DOHH2 (cell line): ENCODE measurements at regions not wholly inside any gene's neighbourhood (a gene's known extent, or its start where the extent isn't known, plus 50 kb on each side); places are given as distances from the start of the nearest gene placed in this dataset.

Experiments used
- H3F3A ChIP-seq: fragments of 200-600 bp; sonication (generic), shearing (Covaris generic); 2 replicates; pipeline ENCODE4 v1.6.0; 2016; ENCODE audit warnings: antibody characterized with exemption, mild to moderate bottlenecking; ENCODE audit not compliant: control insufficient read depth, insufficient read depth
- H3K27ac ChIP-seq: fragments of 200-600 bp; sonication (generic); 2 replicates; pipeline ENCODE4 v1.5.1; 2014; ENCODE audit warnings: low read depth, mild to moderate bottlenecking, low read length, moderate library complexity
- H3K27me3 ChIP-seq: fragments of 200-600 bp; sonication (generic); 2 replicates; pipeline ENCODE4 v1.6.1; 2014; ENCODE audit warnings: mild to moderate bottlenecking, low read length, mixed read lengths; ENCODE audit not compliant: control insufficient read depth
- H3K36me3 ChIP-seq: fragments of 200-600 bp; sonication (generic); 2 replicates; pipeline ENCODE4 v1.6.1; 2014; ENCODE audit warnings: mild to moderate bottlenecking, low read length, moderate library complexity, mixed read lengths; ENCODE audit not compliant: control insufficient read depth
- H3K4me1 ChIP-seq: fragments of 200-600 bp; sonication (generic); 2 replicates; pipeline ENCODE4 v1.6.1; 2014; ENCODE audit warnings: mild to moderate bottlenecking, low read length, mixed read lengths; ENCODE audit not compliant: control insufficient read depth
- H3K4me2 ChIP-seq: fragments of 200-600 bp; sonication (generic); 2 replicates; pipeline ENCODE4 v1.6.0; 2014; ENCODE audit warnings: mild to moderate bottlenecking, low read length, moderate library complexity
- H3K4me3 ChIP-seq: fragments of 200-600 bp; sonication (generic); 2 replicates; pipeline ENCODE4 v1.5.1; 2014; ENCODE audit warnings: mild to moderate bottlenecking, low read length, mixed read lengths
- H3K79me2 ChIP-seq: fragments of 200-600 bp; sonication (generic); 2 replicates; pipeline ENCODE4 v1.6.1; 2014; ENCODE audit warnings: mild to moderate bottlenecking, low read length, mixed read lengths; ENCODE audit not compliant: control insufficient read depth
- H3K9me2 ChIP-seq: fragments of 200-600 bp; sonication (generic); replicated peaks from 2 replicates; pipeline ENCODE4 v1.6.1; 2014; ENCODE audit warnings: mild to moderate bottlenecking, low read length, mixed read lengths; ENCODE audit not compliant: control insufficient read depth
- H3K9me3 ChIP-seq: fragments of 200-600 bp; sonication (generic); 2 replicates; pipeline ENCODE4 v1.6.1; 2014; ENCODE audit warnings: antibody characterized with exemption, low read length, mixed read lengths; ENCODE audit not compliant: control insufficient read depth, insufficient read depth
- H4K20me1 ChIP-seq: fragments of 200-600 bp; sonication (generic); 2 replicates; pipeline ENCODE4 v1.6.0; 2014; ENCODE audit warnings: low read depth, mild to moderate bottlenecking, antibody characterized with exemption, low read length, moderate library complexity; ENCODE audit not compliant: control insufficient read depth, insufficient read depth
- EZH2phosphoT487 ChIP-seq: fragments of 200-600 bp; sonication (generic); IDR thresholded peaks from 2 replicates; pipeline ENCODE4 v1.6.1; 2017; ENCODE audit warnings: borderline replicate concordance, mild to moderate bottlenecking, antibody characterized with exemption, low read length, moderate library complexity, mixed read lengths
- TF ChIP-seq, protein P1 (sequence below): fragments of 200-600 bp; sonication (generic); IDR thresholded peaks from one replicate; pipeline ENCODE4 v1.5.1; 2014; ENCODE audit warnings: antibody characterized with exemption, mild to moderate bottlenecking, low read depth, low read length; ENCODE audit not compliant: poor library complexity, severe bottlenecking

DNA sequence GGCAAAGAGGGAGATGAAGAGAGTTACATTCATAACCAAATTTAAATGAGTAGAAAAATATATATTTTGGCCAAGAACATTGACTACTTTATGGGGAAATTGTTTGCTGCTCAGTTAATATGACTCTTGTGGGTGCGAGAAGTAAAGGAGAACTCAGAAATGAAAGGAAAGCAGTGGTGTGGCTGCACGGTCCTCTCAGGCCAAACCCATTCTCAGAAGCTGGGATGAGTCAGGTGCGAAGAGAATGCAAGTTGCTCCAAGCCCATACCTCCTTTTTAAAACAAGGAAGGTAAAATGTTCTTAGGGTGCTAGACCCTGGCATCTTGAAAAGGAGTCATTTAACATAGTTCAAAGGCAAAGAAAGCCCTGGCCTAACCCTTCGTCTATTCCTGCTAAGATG is 258.6 kb downstream of the RAD51AP2 start:
- Histone ChIP-seq H3K27me3 (no peaks in the 10 kb centered on the region), H3K9me3 (no peaks in the 10 kb centered on the region), H3K27ac (no peak overlapping the region), H3K4me1 (0 out of 2 replicates have a peak, but pooled peaks cover 6% of the 10 kb centered on the region), H3K4me3 (no peak overlapping the region), H3K4me2 (no peak overlapping the region), H3K9me2 (no peaks in the 10 kb centered on the region), H3K36me3 (no peaks in the 10 kb centered on the region), H3K79me2 (no peaks in the 10 kb centered on the region), H4K20me1 (no peaks in the 10 kb centered on the region), H3F3A (no peaks in the 10 kb centered on the region)
- TF ChIP-seq, protein P1, sequence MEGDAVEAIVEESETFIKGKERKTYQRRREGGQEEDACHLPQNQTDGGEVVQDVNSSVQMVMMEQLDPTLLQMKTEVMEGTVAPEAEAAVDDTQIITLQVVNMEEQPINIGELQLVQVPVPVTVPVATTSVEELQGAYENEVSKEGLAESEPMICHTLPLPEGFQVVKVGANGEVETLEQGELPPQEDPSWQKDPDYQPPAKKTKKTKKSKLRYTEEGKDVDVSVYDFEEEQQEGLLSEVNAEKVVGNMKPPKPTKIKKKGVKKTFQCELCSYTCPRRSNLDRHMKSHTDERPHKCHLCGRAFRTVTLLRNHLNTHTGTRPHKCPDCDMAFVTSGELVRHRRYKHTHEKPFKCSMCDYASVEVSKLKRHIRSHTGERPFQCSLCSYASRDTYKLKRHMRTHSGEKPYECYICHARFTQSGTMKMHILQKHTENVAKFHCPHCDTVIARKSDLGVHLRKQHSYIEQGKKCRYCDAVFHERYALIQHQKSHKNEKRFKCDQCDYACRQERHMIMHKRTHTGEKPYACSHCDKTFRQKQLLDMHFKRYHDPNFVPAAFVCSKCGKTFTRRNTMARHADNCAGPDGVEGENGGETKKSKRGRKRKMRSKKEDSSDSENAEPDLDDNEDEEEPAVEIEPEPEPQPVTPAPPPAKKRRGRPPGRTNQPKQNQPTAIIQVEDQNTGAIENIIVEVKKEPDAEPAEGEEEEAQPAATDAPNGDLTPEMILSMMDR: no peak
- no peak for TF ChIP-seq EZH2phosphoT487

DNA sequence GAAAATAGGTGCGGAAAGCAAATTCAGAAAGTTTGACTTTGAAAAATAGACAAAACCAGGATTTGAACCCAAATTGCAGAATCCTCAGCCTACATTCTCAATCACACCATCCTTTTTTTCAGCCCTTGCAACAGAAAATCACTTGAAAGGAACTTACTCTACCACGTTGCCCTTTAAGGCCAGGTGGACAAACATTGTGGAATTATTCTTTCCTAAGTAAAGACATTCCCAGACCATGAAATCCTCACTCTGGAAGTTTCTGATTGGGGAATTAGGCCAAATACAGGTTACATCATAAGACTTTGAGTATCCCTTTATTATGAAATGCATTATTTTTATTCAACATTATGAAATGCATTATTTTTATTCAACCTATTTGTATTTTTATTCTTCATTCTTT is 259.4 kb downstream of the RAD51AP2 start:
- Histone ChIP-seq H3K4me2 (no peak overlapping the region), H3K9me3 (no peaks in the 10 kb centered on the region), H3K4me3 (no peak overlapping the region), H3F3A (no peaks in the 10 kb centered on the region), H3K79me2 (no peaks in the 10 kb centered on the region), H3K4me1 (0 out of 2 replicates have a peak, but pooled peaks cover 6% of the 10 kb centered on the region), H3K36me3 (no peaks in the 10 kb centered on the region), H3K27ac (no peak overlapping the region), H3K27me3 (no peaks in the 10 kb centered on the region), H4K20me1 (no peaks in the 10 kb centered on the region), H3K9me2 (no peaks in the 10 kb centered on the region)
- TF ChIP-seq EZH2phosphoT487: no peak
- TF ChIP-seq, protein P1: no peak

DNA sequence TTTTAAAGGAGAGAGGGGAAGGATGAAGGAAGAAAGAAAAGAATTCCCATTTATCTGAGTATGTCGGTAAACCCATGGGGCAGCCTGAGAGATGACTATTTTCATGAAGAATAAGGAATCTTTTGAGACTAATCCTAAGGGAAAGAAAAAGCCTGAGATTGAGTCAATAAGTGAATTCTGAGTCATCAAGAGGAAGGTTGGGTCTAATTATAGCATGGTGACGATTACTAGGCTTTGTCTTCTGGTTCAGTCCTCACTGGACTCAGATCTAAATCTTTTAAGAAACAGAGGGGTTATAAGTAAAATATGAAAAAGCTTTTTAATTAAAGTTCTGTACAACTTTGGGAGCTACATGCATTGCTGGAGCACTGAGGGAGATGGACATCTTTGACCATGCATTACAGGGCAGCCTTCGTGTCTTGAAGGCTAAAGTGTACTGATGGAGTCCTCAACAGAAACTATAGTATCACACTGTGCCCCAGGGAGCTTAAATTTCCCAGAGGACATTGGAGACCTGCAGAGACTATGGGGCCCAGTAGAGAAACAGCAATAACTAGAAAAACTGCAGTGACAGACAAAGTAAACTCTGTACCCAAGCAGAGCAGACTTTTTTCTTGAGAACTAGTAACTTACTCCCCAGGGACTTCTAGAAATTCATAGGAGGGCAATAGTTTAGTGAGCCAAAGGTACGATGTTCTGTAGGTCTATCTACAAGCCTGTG is 260.9 kb downstream of the RAD51AP2 start:
- Histone ChIP-seq H3K27ac (no peak overlapping the region), H3K9me2 (no peaks in the 10 kb centered on the region), H3K9me3 (no peaks in the 10 kb centered on the region), H3K79me2 (no peaks in the 10 kb centered on the region), H3K27me3 (no peaks in the 10 kb centered on the region), H3K4me3 (no peak overlapping the region), H3F3A (no peaks in the 10 kb centered on the region), H3K4me1 (0 out of 2 replicates have a peak, but pooled peaks cover 6% of the 10 kb centered on the region), H3K4me2 (no peak overlapping the region), H4K20me1 (no peaks in the 10 kb centered on the region), H3K36me3 (no peaks in the 10 kb centered on the region)
- no peak for TF ChIP-seq EZH2phosphoT487

DNA sequence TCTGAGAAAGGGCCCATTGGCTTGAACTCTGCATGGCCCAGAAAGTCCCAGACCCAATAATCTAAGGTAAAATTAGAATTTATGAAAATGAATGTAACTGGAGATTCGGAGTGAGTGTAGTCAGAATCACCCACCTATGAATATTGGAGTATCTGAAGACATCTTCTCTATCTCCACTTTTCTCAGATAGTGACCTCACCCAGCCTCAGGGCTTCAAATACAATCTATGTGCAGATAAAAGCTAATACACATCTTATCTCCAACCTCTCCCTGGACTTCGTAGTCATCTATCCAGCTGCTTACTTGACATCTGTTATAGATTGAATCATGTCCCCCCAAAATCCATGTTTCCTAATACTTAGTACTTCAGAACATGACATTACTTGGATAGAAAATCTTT is 263.2 kb downstream of the RAD51AP2 start:
- no peaks in the 10 kb centered on the region for H3K9me2 ChIP-seq
- H3K79me2 ChIP-seq: no peaks in the 10 kb centered on the region
- H3K4me3 ChIP-seq: no peak overlapping the region
- H4K20me1 ChIP-seq: no peaks in the 10 kb centered on the region
- H3F3A ChIP-seq: no peaks in the 10 kb centered on the region
- no peaks in the 10 kb centered on the region for H3K9me3 ChIP-seq
- H3K27me3 ChIP-seq: no peaks in the 10 kb centered on the region
- no peaks in the 10 kb centered on the region for H3K36me3 ChIP-seq
- H3K4me1 ChIP-seq: peaks cover 14% of the 10 kb centered on the region
- H3K4me2 ChIP-seq: no peak overlapping the region
- H3K27ac ChIP-seq: no peak overlapping the region
- TF ChIP-seq EZH2phosphoT487: no peak
- TF ChIP-seq, protein P1: no peak
